ENCODE measurements at regions not wholly inside any gene's neighbourhood (a gene's known extent, or its start where the extent isn't known, plus 50 kb on each side); places are given as distances from the start of the nearest gene placed in this dataset.

DNA sequence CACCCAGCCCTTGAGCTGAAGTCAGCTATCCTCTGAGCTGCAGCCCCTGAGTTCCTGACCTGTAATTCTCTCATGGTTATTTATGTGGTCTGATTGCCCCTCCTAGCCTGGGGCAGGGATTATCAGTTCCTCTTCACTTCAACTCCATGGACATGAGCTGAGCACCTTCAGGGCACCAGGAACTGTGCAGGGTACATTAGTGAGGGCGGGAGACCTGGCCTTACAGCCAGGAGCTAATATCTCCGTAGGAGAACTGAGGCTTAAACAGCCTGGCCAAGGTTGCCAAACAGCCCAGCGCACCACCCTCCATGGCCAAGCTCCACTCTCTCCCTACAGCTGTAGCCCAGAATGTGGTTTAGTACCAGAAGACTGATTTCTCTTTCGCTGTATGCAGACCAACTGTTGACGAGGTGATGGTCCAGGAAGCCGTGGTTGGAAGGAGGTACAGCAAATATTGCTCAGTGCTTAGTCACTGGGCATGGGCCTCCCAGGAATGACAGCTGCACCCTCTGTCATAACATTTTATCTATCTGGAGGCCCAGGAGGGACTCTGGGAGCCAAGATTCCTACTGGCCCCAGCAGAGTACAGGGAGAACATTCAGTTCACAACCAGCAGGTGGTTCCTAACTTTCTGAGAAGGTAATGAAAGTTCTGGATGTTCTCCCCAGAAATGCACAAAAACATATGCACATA lies 228.7 kb upstream of the SIX2 start:
- TF ChIP-seq EP300 (IDR thresholded peaks at IDR 0.05) (peak in 1 of 2 donors; percentile 60), CTCF (IDR thresholded peaks at IDR 0.05) (no peak)

Data from tibial nerve (tissue), 4 donors.